GM13977 (cell line): ENCODE measurements at regions not wholly inside any gene's neighbourhood (a gene's known extent, or its start where the extent isn't known, plus 50 kb on each side); places are given as distances from the start of the nearest gene placed in this dataset.

ENCODE experiments used
- DNase-seq: peaks from one replicate; pipeline ENCODE4 v3.0.0; 2012; ENCODE audit warnings: low spot score
- CTCF ChIP-seq: IDR thresholded peaks from 2 replicates; pipeline ENCODE4 v1.5.1; 2012; ENCODE audit warnings: mild to moderate bottlenecking, control low read depth; ENCODE audit not compliant: insufficient read depth; ENCODE audit errors: extremely low read depth, missing control alignments
- in situ Hi-C: fragments of 300-500 bp; cut with MboI; formaldehyde crosslinking; loops from one replicate; pipeline ENCODE4 v1.12.0; 2022; ENCODE audit warnings: low sequenced_read_pairs, low pct_unique_long_range_greater_than_20kb, mixed read lengths, inconsistent platforms; ENCODE audit not compliant: unreplicated experiment

GRCh38 chr15:36481156-36481555, 98.3 kb upstream of the CDIN1 start:
- in situ Hi-C loops, result no loop called here
- TF ChIP-seq CTCF, result no peak
- DNase-seq, result no peak

- in situ Hi-C loops, result no loop called here
- TF ChIP-seq CTCF, result no peak
Measured at GRCh38 chr15:36483409-36483808, 96.0 kb upstream of the CDIN1 start.

GRCh38 chr15:36484038-36484778, 95.2 kb upstream of the CDIN1 start:
- in situ Hi-C loops, result no loop called here
- no peak for DNase-seq

More at GRCh38 chr15:36483409-36483808, 96.0 kb upstream of the CDIN1 start:
- no peak for DNase-seq

GRCh38 chr15:36491912-36492311, 87.5 kb upstream of the CDIN1 start:
- no peak for TF ChIP-seq CTCF
- DNase-seq, result no peak
- in situ Hi-C loops, result no loop called here

More at GRCh38 chr15:36484038-36484778, 95.2 kb upstream of the CDIN1 start:
- no peak for TF ChIP-seq CTCF

- in situ Hi-C loops, result no loop called here
- no peak for TF ChIP-seq CTCF
- no peak for DNase-seq
Measured at GRCh38 chr15:36495456-36495991, 83.9 kb upstream of the CDIN1 start.

GRCh38 chr15:36497901-36498300, 81.5 kb upstream of the CDIN1 start:
- no peak for TF ChIP-seq CTCF
- in situ Hi-C loops, result no loop called here
- no peak for DNase-seq

- DNase-seq, result no peak
- TF ChIP-seq CTCF, result no peak
- in situ Hi-C loops, result no loop called here
Measured at GRCh38 chr15:36498401-36498800, 81.0 kb upstream of the CDIN1 start.
